ENCODE measurements at regions not wholly inside any gene's neighbourhood (a gene's known extent, or its start where the extent isn't known, plus 50 kb on each side); places are given as distances from the start of the nearest gene placed in this dataset.
"Not testable (repeated sequence)": the region's sequence is repeated elsewhere in the genome, so short reads cannot be mapped to it uniquely, and the experiment has no call there.

DNA sequence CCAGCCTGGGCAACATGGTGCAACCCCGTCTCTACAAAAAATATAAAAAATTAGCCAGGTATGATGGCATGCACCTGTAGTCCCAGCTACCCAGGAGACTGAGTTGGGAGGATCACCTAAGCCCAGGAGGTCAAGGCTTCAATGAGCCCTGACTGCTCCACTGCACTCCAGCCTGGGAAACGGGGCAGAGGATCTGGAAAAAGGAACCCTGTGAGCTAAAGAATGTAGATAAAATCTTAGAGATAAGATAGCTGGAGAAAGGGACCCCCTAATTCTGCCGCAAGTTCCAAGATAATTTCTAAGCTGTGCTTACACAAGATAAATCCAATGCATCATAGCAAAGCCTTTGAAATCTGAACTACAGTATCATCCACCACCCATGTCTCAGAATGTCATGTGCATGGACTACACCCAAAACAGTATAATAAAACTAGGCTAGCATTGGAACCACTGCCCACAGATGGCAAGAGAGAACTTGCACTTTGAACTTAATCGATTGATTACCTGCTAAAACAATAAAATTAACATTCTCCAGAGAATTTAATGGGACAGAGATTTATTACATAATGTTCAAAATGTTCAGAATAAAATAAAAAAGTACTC, 99.9 kb downstream of the TRIM42 start:
- no peaks in the 10 kb centered on the region for H3K36me3 Mint-ChIP-seq
- no peaks in the 10 kb centered on the region for H3K27me3 Mint-ChIP-seq (ENCODE audit: low read depth)
- TF ChIP-seq, protein P1, sequence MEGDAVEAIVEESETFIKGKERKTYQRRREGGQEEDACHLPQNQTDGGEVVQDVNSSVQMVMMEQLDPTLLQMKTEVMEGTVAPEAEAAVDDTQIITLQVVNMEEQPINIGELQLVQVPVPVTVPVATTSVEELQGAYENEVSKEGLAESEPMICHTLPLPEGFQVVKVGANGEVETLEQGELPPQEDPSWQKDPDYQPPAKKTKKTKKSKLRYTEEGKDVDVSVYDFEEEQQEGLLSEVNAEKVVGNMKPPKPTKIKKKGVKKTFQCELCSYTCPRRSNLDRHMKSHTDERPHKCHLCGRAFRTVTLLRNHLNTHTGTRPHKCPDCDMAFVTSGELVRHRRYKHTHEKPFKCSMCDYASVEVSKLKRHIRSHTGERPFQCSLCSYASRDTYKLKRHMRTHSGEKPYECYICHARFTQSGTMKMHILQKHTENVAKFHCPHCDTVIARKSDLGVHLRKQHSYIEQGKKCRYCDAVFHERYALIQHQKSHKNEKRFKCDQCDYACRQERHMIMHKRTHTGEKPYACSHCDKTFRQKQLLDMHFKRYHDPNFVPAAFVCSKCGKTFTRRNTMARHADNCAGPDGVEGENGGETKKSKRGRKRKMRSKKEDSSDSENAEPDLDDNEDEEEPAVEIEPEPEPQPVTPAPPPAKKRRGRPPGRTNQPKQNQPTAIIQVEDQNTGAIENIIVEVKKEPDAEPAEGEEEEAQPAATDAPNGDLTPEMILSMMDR (IDR thresholded peaks at IDR 0.05; ENCODE audit: unreplicated experiment), result no peak
- no peak overlapping the region for H3K4me3 Mint-ChIP-seq
- no peak overlapping the region for H3K27ac Mint-ChIP-seq
- H3K4me1 Mint-ChIP-seq, result peaks cover 2% of the 10 kb centered on the region
- no peak for DNase-seq (ENCODE audit: low spot score in 2 of 2, unreplicated experiment in 2 of 2)
- peaks cover 16% of the 10 kb centered on the region for H3K9me3 Mint-ChIP-seq

- Mint-ChIP-seq H3K27ac (no peak overlapping the region), H3K9me3 (peaks cover 27% of the 10 kb centered on the region), H3K4me1 (peaks cover 3% of the 10 kb centered on the region), H3K36me3 (peaks cover 10% of the 10 kb centered on the region), H3K4me3 (no peak overlapping the region), H3K27me3 (ENCODE audit: low read depth) (no peaks in the 10 kb centered on the region)
- DNase-seq (ENCODE audit: low spot score in 2 of 2, unreplicated experiment in 2 of 2), result no peak
- TF ChIP-seq, protein P1 (IDR thresholded peaks at IDR 0.05; ENCODE audit: unreplicated experiment), result no peak
Measured at GRCh38 chr3:140791368-140791767, 113.5 kb downstream of the TRIM42 start.

GRCh38 chr3:140794507-140794906, 116.6 kb downstream of the TRIM42 start:
- no peak overlapping the region for H3K4me3 Mint-ChIP-seq
- H3K27me3 Mint-ChIP-seq (ENCODE audit: low read depth), result no peaks in the 10 kb centered on the region
- H3K4me1 Mint-ChIP-seq, result peaks cover 3% of the 10 kb centered on the region
- TF ChIP-seq, protein P1 (IDR thresholded peaks at IDR 0.05; ENCODE audit: unreplicated experiment), result no peak
- DNase-seq (ENCODE audit: low spot score in 2 of 2, unreplicated experiment in 2 of 2), result no peak
- H3K9me3 Mint-ChIP-seq, result peaks cover 45% of the 10 kb centered on the region
- no peak overlapping the region for H3K27ac Mint-ChIP-seq
- peaks cover 10% of the 10 kb centered on the region for H3K36me3 Mint-ChIP-seq

GRCh38 chr3:140802898-140803297, 125.0 kb downstream of the TRIM42 start:
- H3K27me3 Mint-ChIP-seq (ENCODE audit: low read depth); H3K4me1 Mint-ChIP-seq: not testable (repeated sequence)
- H3K9me3 Mint-ChIP-seq, result peaks cover 55% of the 10 kb centered on the region

GRCh38 chr3:140809316-140809715, 131.5 kb downstream of the TRIM42 start:
- Mint-ChIP-seq H3K4me1 (no peaks in the 10 kb centered on the region), H3K36me3 (no peaks in the 10 kb centered on the region), H3K27me3 (ENCODE audit: low read depth) (peaks cover 7% of the 10 kb centered on the region), H3K9me3 (peaks cover 28% of the 10 kb centered on the region), H3K27ac (no peak overlapping the region), H3K4me3 (no peak overlapping the region)
- DNase-seq (ENCODE audit: low spot score in 2 of 2, unreplicated experiment in 2 of 2), result no peak
- TF ChIP-seq, protein P1 (IDR thresholded peaks at IDR 0.05; ENCODE audit: unreplicated experiment), result no peak

More at GRCh38 chr3:140802898-140803297, 125.0 kb downstream of the TRIM42 start:
- not testable (repeated sequence) for H3K27ac Mint-ChIP-seq; DNase-seq (ENCODE audit: low spot score in 2 of 2, unreplicated experiment in 2 of 2); H3K4me3 Mint-ChIP-seq; H3K36me3 Mint-ChIP-seq

DNA sequence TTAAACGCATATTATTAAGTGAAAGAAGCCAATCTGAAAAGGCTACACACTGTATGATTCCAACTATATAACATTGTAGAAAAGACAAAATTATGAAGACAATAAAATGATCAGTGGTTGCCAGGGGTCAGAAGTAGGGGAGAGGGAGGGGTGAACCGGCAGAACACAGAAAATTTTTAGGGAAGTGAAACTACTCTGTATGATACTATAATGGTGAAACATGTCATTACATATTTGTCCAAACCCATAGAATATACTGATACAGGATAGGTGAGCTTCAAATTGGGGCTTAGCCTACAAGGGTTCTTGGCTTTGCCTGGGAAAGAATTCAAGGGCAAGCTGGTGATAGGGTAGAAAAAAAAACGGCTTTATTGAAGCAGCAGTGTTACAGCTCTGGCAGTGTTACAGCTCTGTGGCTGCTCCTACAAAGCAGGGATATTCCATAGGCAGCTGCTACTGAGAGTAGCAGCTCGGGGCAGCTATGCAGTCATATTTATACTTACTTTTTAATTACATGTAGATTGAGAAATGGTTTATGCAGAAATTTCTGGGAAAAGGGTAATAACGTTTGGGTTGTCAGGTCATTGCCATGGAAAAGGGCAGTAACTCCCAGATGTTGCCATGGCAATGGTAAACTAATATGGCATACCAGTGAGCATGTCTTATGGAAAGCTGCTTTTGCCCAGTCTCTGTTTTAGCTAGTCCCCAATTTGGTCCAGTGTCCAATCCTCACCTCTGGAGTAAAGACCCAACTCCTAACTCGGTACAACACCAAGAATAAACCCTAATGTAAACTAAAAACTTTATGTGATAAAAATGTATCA, 125.1 kb upstream of the SLC25A36 start:
- no peak overlapping the region for H3K4me3 Mint-ChIP-seq
- H3K9me3 Mint-ChIP-seq, result peaks cover 20% of the 10 kb centered on the region
- H3K4me1 Mint-ChIP-seq, result no peaks in the 10 kb centered on the region
- no peak for DNase-seq (ENCODE audit: low spot score in 2 of 2, unreplicated experiment in 2 of 2)
- TF ChIP-seq, protein P1 (IDR thresholded peaks at IDR 0.05; ENCODE audit: unreplicated experiment), result no peak
- no peak overlapping the region for H3K27ac Mint-ChIP-seq
- H3K27me3 Mint-ChIP-seq (ENCODE audit: low read depth), result peaks cover 11% of the 10 kb centered on the region
- no peaks in the 10 kb centered on the region for H3K36me3 Mint-ChIP-seq

Data from mesothelial cell of epicardium (in vitro differentiated cells).